OCI-LY7 (cell line): ENCODE measurements at regions not wholly inside any gene's neighbourhood (a gene's known extent, or its start where the extent isn't known, plus 50 kb on each side); places are given as distances from the start of the nearest gene placed in this dataset.

Experiments
- BruUV-seq: library from RNA; stranded (reverse); fragments of 400-500 nt; replicated peaks from 2 replicates; lab custom pipeline; 2021; lab: Mats Ljungman, UMichigan
- CTCF ChIA-PET: fragments of 300-600 bp; sonication (Branson Sonifier 250); formaldehyde crosslinking; loops from one replicate; lab custom pipeline; 2022; ENCODE audit warnings: antibody characterized with exemption; ENCODE audit not compliant: unreplicated experiment; lab: Charles Lee
- POLR2A ChIA-PET: fragments of 300-600 bp; sonication (Branson Sonifier 250); formaldehyde crosslinking; loops from one replicate; lab custom pipeline; 2022; ENCODE audit warnings: antibody characterized with exemption; lab: Charles Lee
- DNase-seq: peaks from one replicate; pipeline ENCODE4 v3.0.0-alpha.2; 2015; ENCODE audit warnings: low spot score
- H2AFZ ChIP-seq: fragments of 200-600 bp; sonication (generic), shearing (Covaris generic); 2 replicates; pipeline ENCODE4 v1.6.1; 2014; ENCODE audit warnings: mild to moderate bottlenecking, antibody characterized with exemption, low read length, moderate library complexity
- H3K27ac ChIP-seq: fragments of 200-600 bp; sonication (generic); 2 replicates; pipeline ENCODE4 v1.5.1; 2014; ENCODE audit warnings: mixed run types, low read depth, mild to moderate bottlenecking, moderate library complexity, low read length, inconsistent platforms; ENCODE audit not compliant: poor library complexity, severe bottlenecking
- H3K36me3 ChIP-seq: fragments of 200-600 bp; sonication (generic); 2 replicates; pipeline ENCODE4 v1.6.1; 2014; ENCODE audit warnings: mild to moderate bottlenecking, antibody characterized with exemption, low read length, moderate library complexity, mixed read lengths; ENCODE audit not compliant: insufficient read depth
- H3K4me1 ChIP-seq: fragments of 200-600 bp; sonication (generic); 2 replicates; pipeline ENCODE4 v1.5.1; 2014; ENCODE audit warnings: mild to moderate bottlenecking, low read length; ENCODE audit not compliant: insufficient read depth, poor library complexity, severe bottlenecking
- H3K4me2 ChIP-seq: fragments of 200-600 bp; sonication (generic); 2 replicates; pipeline ENCODE4 v1.6.1; 2014; ENCODE audit warnings: mild to moderate bottlenecking, low read length
- H3K4me3 ChIP-seq: fragments of 200-600 bp; sonication (generic); 2 replicates; pipeline ENCODE4 v1.5.1; 2014; ENCODE audit warnings: mild to moderate bottlenecking, low read depth, low read length; ENCODE audit not compliant: poor library complexity, severe bottlenecking
- H3K79me2 ChIP-seq: fragments of 200-600 bp; sonication (generic); 2 replicates; pipeline ENCODE4 v1.6.1; 2016; ENCODE audit warnings: low read depth, mild to moderate bottlenecking, low read length, moderate library complexity, mixed read lengths; ENCODE audit not compliant: insufficient read depth
- H3K9me2 ChIP-seq: fragments of 200-600 bp; sonication (generic); 2 replicates; pipeline ENCODE4 v1.6.1; 2016; ENCODE audit warnings: mild to moderate bottlenecking, low read length, mixed read lengths; ENCODE audit not compliant: insufficient read depth
- H3K9me3 ChIP-seq: fragments of 200-600 bp; sonication (generic); 2 replicates; pipeline ENCODE4 v1.6.1; 2014; ENCODE audit warnings: mild to moderate bottlenecking, mixed run types, low read length, mixed read lengths
- H4K20me1 ChIP-seq: fragments of 200-600 bp; sonication (generic); 2 replicates; pipeline ENCODE4 v1.6.1; 2014; ENCODE audit warnings: mild to moderate bottlenecking, antibody characterized with exemption, low read length, moderate library complexity, mixed read lengths; ENCODE audit not compliant: insufficient read depth
- CTCF ChIP-seq: fragments of 200-600 bp; sonication (generic); conservative IDR thresholded peaks from 2 replicates; pipeline ENCODE4 v1.5.1; 2014; ENCODE audit warnings: mild to moderate bottlenecking, antibody characterized with exemption, low read length, moderate library complexity, mixed read lengths
- EZH2phosphoT487 ChIP-seq: fragments of 200-600 bp; sonication (generic); IDR thresholded peaks from 2 replicates; pipeline ENCODE4 v1.6.1; 2018; ENCODE audit warnings: low read depth, borderline replicate concordance, mild to moderate bottlenecking, mixed run types, antibody characterized with exemption, low read length, moderate library complexity, mixed read lengths
- intact Hi-C: fragments of 100-400 bp; cut with micrococcal nuclease; formaldehyde crosslinking; loops from one replicate; pipeline ENCODE4 v1.10.0; 2022; ENCODE audit not compliant: unreplicated experiment

GRCh38 chr6:114650891-114651290 is 308.1 kb upstream of the HS3ST5 start:
- H3K9me2 ChIP-seq, result no peaks in the 10 kb centered on the region
- H3K9me3 ChIP-seq, result no peaks in the 10 kb centered on the region
- POLR2A ChIA-PET, result no interaction called here
- H3K79me2 ChIP-seq, result no peaks in the 10 kb centered on the region
- H3K4me2 ChIP-seq, result no peak overlapping the region
- no TSS peak for BruUV-seq
- CTCF ChIA-PET, result no interaction called here
- H3K4me3 ChIP-seq, result no peak overlapping the region
- no peak overlapping the region for H3K27ac ChIP-seq
- H3K4me1 ChIP-seq, result no peaks in the 10 kb centered on the region
- TF ChIP-seq EZH2phosphoT487 (no peak), CTCF (no peak)
- DNase-seq, result no peak
- H3K36me3 ChIP-seq, result no peaks in the 10 kb centered on the region
- intact Hi-C loops, result no loop called here
- H2AFZ ChIP-seq, result no peak overlapping the region
- no peaks in the 10 kb centered on the region for H4K20me1 ChIP-seq

GRCh38 chr6:114649298-114649697 is 306.5 kb upstream of the HS3ST5 start:
- Histone ChIP-seq H3K36me3 (no peaks in the 10 kb centered on the region), H3K79me2 (no peaks in the 10 kb centered on the region), H3K27ac (no peak overlapping the region), H2AFZ (no peak overlapping the region), H3K9me2 (no peaks in the 10 kb centered on the region), H3K9me3 (no peaks in the 10 kb centered on the region), H3K4me3 (no peak overlapping the region), H3K4me1 (no peaks in the 10 kb centered on the region), H3K4me2 (no peak overlapping the region), H4K20me1 (no peaks in the 10 kb centered on the region)
- no peak for TF ChIP-seq CTCF
- TF ChIP-seq EZH2phosphoT487, result no peak
- BruUV-seq, result no TSS peak
- DNase-seq, result no peak
- POLR2A ChIA-PET, result no interaction called here
- CTCF ChIA-PET, result no interaction called here
- intact Hi-C loops, result no loop called here

- Histone ChIP-seq H3K4me2 (no peak overlapping the region), H3K4me1 (no peaks in the 10 kb centered on the region), H3K9me3 (no peaks in the 10 kb centered on the region), H4K20me1 (no peaks in the 10 kb centered on the region), H3K4me3 (no peak overlapping the region), H2AFZ (no peak overlapping the region), H3K79me2 (no peaks in the 10 kb centered on the region), H3K27ac (no peak overlapping the region), H3K9me2 (no peaks in the 10 kb centered on the region), H3K36me3 (no peaks in the 10 kb centered on the region)
- POLR2A ChIA-PET, result interaction anchor here (0.7 to 1.2 kb wide), 2 partner anchors 17 to 29 kb away, joined by 3 read pairs; no protein-coding TSS in a partner anchor
- no TSS peak for BruUV-seq
- no peak for DNase-seq
- intact Hi-C loops, result no loop called here
- CTCF ChIA-PET, result no interaction called here
- TF ChIP-seq EZH2phosphoT487 (no peak), CTCF (no peak)
These were observed 306.0 kb upstream of the HS3ST5 start for GRCh38 chr6:114648847-114649246.
